ENCODE measurements at regions not wholly inside any gene's neighbourhood (a gene's known extent, or its start where the extent isn't known, plus 50 kb on each side); places are given as distances from the start of the nearest gene placed in this dataset.

- DNase-seq, result no peak
Observed at GRCh38 chr2:51247252-51247805, 215.4 kb upstream of the NRXN1 start.

GRCh38 chr2:51243892-51244535 is 212.1 kb upstream of the NRXN1 start:
- no peak for DNase-seq

- DNase-seq, result no peak
Observed at GRCh38 chr2:51237626-51238271, 205.8 kb upstream of the NRXN1 start.

GRCh38 chr2:51232027-51232426 is 200.1 kb upstream of the NRXN1 start:
- no peak for DNase-seq

GRCh38 chr2:51231071-51231470 is 199.1 kb upstream of the NRXN1 start:
- DNase-seq, result no peak

- no peak for DNase-seq
Observed at GRCh38 chr2:51225377-51225776, 193.4 kb upstream of the NRXN1 start.

- no peak for DNase-seq
Observed at GRCh38 chr2:51224790-51225189, 192.9 kb upstream of the NRXN1 start.

GRCh38 chr2:51222106-51222505 is 190.2 kb upstream of the NRXN1 start:
- DNase-seq, result no peak

- no peak for DNase-seq
Observed at GRCh38 chr2:51220606-51221005, 188.7 kb upstream of the NRXN1 start.

GRCh38 chr2:51220080-51220479 is 188.1 kb upstream of the NRXN1 start:
- no peak for DNase-seq

GRCh38 chr2:51219468-51219867 is 187.5 kb upstream of the NRXN1 start:
- no peak for DNase-seq

- no peak for DNase-seq
Observed at GRCh38 chr2:51218047-51218446, 186.1 kb upstream of the NRXN1 start.

- DNase-seq, result no peak
Observed at GRCh38 chr2:51213826-51214225, 181.9 kb upstream of the NRXN1 start.

- DNase-seq, result no peak
Observed at GRCh38 chr2:51212374-51212773, 180.4 kb upstream of the NRXN1 start.

- DNase-seq, result no peak
Observed at GRCh38 chr2:51208521-51208920, 176.6 kb upstream of the NRXN1 start.

- no peak for DNase-seq
Observed at GRCh38 chr2:51201295-51201694, 169.4 kb upstream of the NRXN1 start.

- no peak for DNase-seq
Observed at GRCh38 chr2:51194656-51195055, 162.7 kb upstream of the NRXN1 start.

- no peak for DNase-seq
Observed at GRCh38 chr2:51170273-51170672, 138.3 kb upstream of the NRXN1 start.

GRCh38 chr2:51165534-51166260 is 133.8 kb upstream of the NRXN1 start:
- DNase-seq, result peak in 1 of 2 experiments; percentile 64

GRCh38 chr2:51158251-51158650 is 126.3 kb upstream of the NRXN1 start:
- DNase-seq, result peak; percentile 4 to 61

- DNase-seq, result no peak
Observed at GRCh38 chr2:51153236-51153635, 121.3 kb upstream of the NRXN1 start.

- DNase-seq, result no peak
Observed at GRCh38 chr2:51151490-51152140, 119.7 kb upstream of the NRXN1 start.

- DNase-seq, result peak in 1 of 2 experiments; percentile 35
Observed at GRCh38 chr2:51149725-51150124, 117.8 kb upstream of the NRXN1 start.

Measured in NCI-H524 (cell line).